IMR-90 (cell line): ENCODE measurements at regions not wholly inside any gene's neighbourhood (a gene's known extent, or its start where the extent isn't known, plus 50 kb on each side); places are given as distances from the start of the nearest gene placed in this dataset.

ENCODE experiments used
- ATAC-seq: fragments of 200-7000 bp; cut with Tn5 transposase; 2 replicates; pipeline ENCODE4 v1.9.1; 2020; ENCODE audit warnings: low read depth, mild to moderate bottlenecking, moderate library complexity
- BruUV-seq: library from RNA; stranded (reverse); fragments of 400-500 nt; replicated peaks from 2 replicates; lab custom pipeline; 2021; lab: Mats Ljungman, UMichigan
- CTCF ChIA-PET: fragments of 300-600 bp; formaldehyde crosslinking; extraction: SDS; loops from one replicate; lab custom pipeline; 2021; ENCODE audit warnings: antibody characterized with exemption; lab: Yijun Ruan, JAX
- POLR2A ChIA-PET: fragments of 300-600 bp; sonication (Branson Sonifier 250); formaldehyde crosslinking; loops from one replicate; lab custom pipeline; 2022; ENCODE audit warnings: antibody characterized with exemption; ENCODE audit not compliant: unreplicated experiment; lab: Charles Lee
- DNase-seq: peaks from one replicate; pipeline ENCODE4 v3.0.0; 2013
- H2AFZ ChIP-seq: replicated peaks from 2 replicates; pipeline ENCODE3; 2013; ENCODE audit warnings: low read length, mild to moderate bottlenecking; ENCODE audit not compliant: poor library complexity
- H2AK5ac ChIP-seq: 2 replicates; pipeline ENCODE4 v1.6.1; 2013; ENCODE audit warnings: low read depth, low read length, inconsistent platforms
- H2AK9ac ChIP-seq: replicated peaks from 2 replicates; pipeline ENCODE3; 2013; ENCODE audit warnings: mild to moderate bottlenecking, low read depth, low read length, moderate library complexity; ENCODE audit not compliant: poor library complexity
- H2BK120ac ChIP-seq: 2 replicates; pipeline ENCODE4 v1.6.1; 2013; ENCODE audit warnings: low read depth, low read length, inconsistent platforms
- H2BK15ac ChIP-seq: 3 replicates; pipeline ENCODE4 v1.6.1; 2013; ENCODE audit warnings: low read depth, low read length, inconsistent platforms
- H2BK20ac ChIP-seq: 2 replicates; pipeline ENCODE4 v1.6.1; 2013; ENCODE audit warnings: low read depth, mild to moderate bottlenecking, inconsistent platforms, low read length, moderate library complexity
- H2BK5ac ChIP-seq: 2 replicates; pipeline ENCODE4 v1.6.1; 2013; ENCODE audit warnings: mild to moderate bottlenecking, low read depth, low read length, inconsistent platforms; ENCODE audit not compliant: poor library complexity, severe bottlenecking
- H3K14ac ChIP-seq: replicated peaks from 2 replicates; pipeline ENCODE4 v1.6.1; 2013; ENCODE audit warnings: low read depth, low read length, inconsistent platforms
- H3K18ac ChIP-seq: 2 replicates; pipeline ENCODE4 v1.6.1; 2013; ENCODE audit warnings: low read depth, low read length, control low read depth
- H3K23ac ChIP-seq: 2 replicates; pipeline ENCODE4 v1.6.1; 2013; ENCODE audit warnings: low read depth, low read length, inconsistent platforms
- H3K27ac ChIP-seq: 2 replicates; pipeline ENCODE4 v1.5.1; 2013; ENCODE audit warnings: mild to moderate bottlenecking, control low read depth, low read length; ENCODE audit not compliant: insufficient read depth
- H3K27me3 ChIP-seq: 2 replicates; pipeline ENCODE4 v1.6.1; 2013; ENCODE audit warnings: low read length; ENCODE audit not compliant: control insufficient read depth, insufficient read depth
- H3K36me3 ChIP-seq: 2 replicates; pipeline ENCODE4 v1.6.1; 2013; ENCODE audit warnings: low read length, mixed read lengths; ENCODE audit not compliant: control insufficient read depth, insufficient read depth
- H3K4ac ChIP-seq: 2 replicates; pipeline ENCODE4 v1.6.1; 2013; ENCODE audit warnings: low read depth, low read length, inconsistent platforms
- H3K4me1 ChIP-seq: 2 replicates; pipeline ENCODE4 v1.6.1; 2013; ENCODE audit warnings: low read length, mixed read lengths; ENCODE audit not compliant: control insufficient read depth, insufficient read depth
- H3K4me2 ChIP-seq: 2 replicates; pipeline ENCODE4 v1.6.1; 2013; ENCODE audit warnings: low read depth, mild to moderate bottlenecking, control low read depth, low read length, moderate library complexity
- H3K4me3 ChIP-seq: 2 replicates; pipeline ENCODE4 v1.5.1; 2013; ENCODE audit warnings: low read depth, mild to moderate bottlenecking, control low read depth, low read length, moderate library complexity; ENCODE audit not compliant: insufficient read depth
- H3K56ac ChIP-seq: 2 replicates; pipeline ENCODE4 v1.6.1; 2013; ENCODE audit warnings: low read length, inconsistent platforms; ENCODE audit not compliant: insufficient read depth; ENCODE audit errors: extremely low read depth
- H3K79me1 ChIP-seq, 2 experiments: 2 replicates each; pipeline ENCODE4 v1.6.1; 2013; ENCODE audit warnings: low read length in 2 of 2, inconsistent platforms in 1 of 2, low read depth in 1 of 2
- H3K9ac ChIP-seq: 2 replicates; pipeline ENCODE4 v1.6.1; 2013; ENCODE audit warnings: low read depth, low read length, control low read depth
- H3K9me1 ChIP-seq: 2 replicates; pipeline ENCODE4 v1.6.1; 2013; ENCODE audit warnings: low read length, inconsistent platforms; ENCODE audit not compliant: insufficient read depth
- H3K9me3 ChIP-seq: 2 replicates; pipeline ENCODE4 v1.6.1; 2013; ENCODE audit warnings: low read length; ENCODE audit not compliant: control insufficient read depth, insufficient read depth
- H4K20me1 ChIP-seq: 2 replicates; pipeline ENCODE4 v1.6.1; 2013; ENCODE audit warnings: low read length, inconsistent platforms; ENCODE audit not compliant: insufficient read depth
- H4K5ac ChIP-seq: 2 replicates; pipeline ENCODE4 v1.6.1; 2013; ENCODE audit warnings: mild to moderate bottlenecking, low read depth, low read length, control low read depth
- H4K8ac ChIP-seq, 2 experiments: 2 replicates each; pipeline ENCODE4 v1.6.1; 2013; ENCODE audit warnings: low read depth in 2 of 2, low read length in 2 of 2, control low read depth in 1 of 2, inconsistent platforms in 1 of 2
- H4K91ac ChIP-seq: 2 replicates; pipeline ENCODE4 v1.6.1; 2013; ENCODE audit warnings: low read depth, low read length, inconsistent platforms; ENCODE audit not compliant: insufficient read depth
- BHLHE40 ChIP-seq: fragments of 150-350 bp; IDR thresholded peaks from 2 replicates; pipeline ENCODE4 v1.6.1; 2016; ENCODE audit warnings: mild to moderate bottlenecking, low read depth, low read length
- CEBPB ChIP-seq: IDR thresholded peaks from 2 replicates; pipeline ENCODE4 v1.6.1; 2012; ENCODE audit warnings: low read depth, low read length, improper control_type of control experiment
- CHD1 ChIP-seq: IDR thresholded peaks from 2 replicates; pipeline ENCODE4 v1.6.1; 2012; ENCODE audit warnings: low read depth, low read length, improper control_type of control experiment
- ELK1 ChIP-seq: fragments of 150-350 bp; IDR thresholded peaks from 2 replicates; pipeline ENCODE4 v1.6.1; 2016; ENCODE audit warnings: low read depth, mild to moderate bottlenecking, low read length, moderate library complexity, borderline replicate concordance
- FOS ChIP-seq: fragments of 150-350 bp; IDR thresholded peaks from 2 replicates; pipeline ENCODE4 v1.6.1; 2016; ENCODE audit warnings: low read depth, low read length
- MAFK ChIP-seq: IDR thresholded peaks from 2 replicates; pipeline ENCODE4 v1.6.1; 2012; ENCODE audit warnings: low read depth, low read length, improper control_type of control experiment
- MAZ ChIP-seq: IDR thresholded peaks from 2 replicates; pipeline ENCODE4 v1.6.1; 2012; ENCODE audit warnings: low read depth, mild to moderate bottlenecking, low read length, improper control_type of control experiment, moderate library complexity, borderline replicate concordance
- MXI1 ChIP-seq: IDR thresholded peaks from 2 replicates; pipeline ENCODE4 v1.6.1; 2012; ENCODE audit warnings: low read depth, mild to moderate bottlenecking, low read length, moderate library complexity, borderline replicate concordance
- NFE2L2 ChIP-seq: fragments of 150-350 bp; IDR thresholded peaks from 2 replicates; pipeline ENCODE4 v1.6.1; 2016; ENCODE audit warnings: low read depth, mild to moderate bottlenecking, low read length
- POLR2A ChIP-seq: IDR thresholded peaks from 2 replicates; pipeline ENCODE4 v1.6.1; 2012; ENCODE audit warnings: mild to moderate bottlenecking, low read depth, low read length
- RAD21 ChIP-seq: IDR thresholded peaks from 2 replicates; pipeline ENCODE4 v1.6.1; 2012; ENCODE audit warnings: low read length, improper control_type of control experiment
- RCOR1 ChIP-seq: IDR thresholded peaks from 2 replicates; pipeline ENCODE4 v1.6.1; 2012; ENCODE audit warnings: mild to moderate bottlenecking, low read length, improper control_type of control experiment; ENCODE audit not compliant: insufficient replicate concordance
- RFX5 ChIP-seq: IDR thresholded peaks from 2 replicates; pipeline ENCODE4 v1.8.0; 2012; ENCODE audit warnings: low read depth, mild to moderate bottlenecking, low read length, moderate library complexity
- SMC3 ChIP-seq: fragments of 150-350 bp; IDR thresholded peaks from 2 replicates; pipeline ENCODE4 v1.6.1; 2016; ENCODE audit warnings: low read depth, mild to moderate bottlenecking, antibody characterized with exemption, low read length, moderate library complexity
- USF2 ChIP-seq: fragments of 150-350 bp; IDR thresholded peaks from 2 replicates; pipeline ENCODE4 v1.6.1; 2017; ENCODE audit warnings: mild to moderate bottlenecking, antibody characterized with exemption, low read length, low read depth
- WGBS, 2 experiments: methylation state at CpG; one replicate each; pipeline versions ENCODE4 v1.1.5 to v1.1.7; 2013; ENCODE audit warnings: missing lambda C conversion rate in 2 of 2; ENCODE audit not compliant: insufficient read length in 1 of 2; ENCODE audit errors: extremely low coverage in 2 of 2; 5-methylcytosine and 5-hydroxymethylcytosine counted together
- dilution Hi-C: fragments of 300-500 bp; cut with HindIII; formaldehyde crosslinking; loops from one replicate; pipeline ENCODE4 v1.14.3; 2018; ENCODE audit warnings: low sequenced_read_pairs; ENCODE audit not compliant: unreplicated experiment
- in situ Hi-C: fragments of 300-500 bp; cut with MboI; formaldehyde crosslinking; loops from 3 replicates; pipeline ENCODE4 v1.14.3; 2019; ENCODE audit warnings: low sequenced_read_pairs, inconsistent platforms, mixed read lengths
- intact Hi-C: fragments of 100-400 bp; cut with micrococcal nuclease; formaldehyde crosslinking; loops from 2 replicates; pipeline ENCODE4 v1.10.0; 2022
- TF ChIP-seq, protein P1 (sequence below): conservative IDR thresholded peaks from 2 replicates; pipeline ENCODE4 v1.5.1; 2012; ENCODE audit warnings: mild to moderate bottlenecking, low read depth, low read length, improper control_type of control experiment

GRCh38 chr9:14027116-14027800 lies 286.7 kb downstream of the NFIB start:
- H3K14ac ChIP-seq, result no peak overlapping the region
- intact Hi-C loops, result no loop called here
- no TSS peak for BruUV-seq
- CTCF ChIA-PET, result interaction anchor here (0.6 kb wide), 1 partner anchor 51 kb away, joined by 3 read pairs; no protein-coding TSS in a partner anchor
- dilution Hi-C loops, result no loop called here
- no peak overlapping the region for H2AFZ ChIP-seq
- no peak overlapping the region for H4K8ac ChIP-seq
- H3K18ac ChIP-seq, result no peak overlapping the region
- H3K4me2 ChIP-seq, result no peak overlapping the region
- H4K91ac ChIP-seq, result no peak overlapping the region
- peaks cover 3% of the 10 kb centered on the region; the same call in 1 of the 2 replicates for H3K27me3 ChIP-seq
- no peak overlapping the region for H3K56ac ChIP-seq
- H2BK120ac ChIP-seq, result no peak overlapping the region
- no peak overlapping the region for H4K5ac ChIP-seq
- no peak overlapping the region for H3K4me3 ChIP-seq
- ATAC-seq, result no peak
- TF ChIP-seq BHLHE40 (no peak), ELK1 (no peak), CHD1 (no peak), RFX5 (no peak), CEBPB (no peak), MXI1 (no peak), MAZ (no peak), NFE2L2 (no peak), RCOR1 (no peak), RAD21 (no peak), MAFK (no peak), USF2 (no peak), POLR2A (no peak), SMC3 (no peak), FOS (no peak)
- TF ChIP-seq, protein P1, sequence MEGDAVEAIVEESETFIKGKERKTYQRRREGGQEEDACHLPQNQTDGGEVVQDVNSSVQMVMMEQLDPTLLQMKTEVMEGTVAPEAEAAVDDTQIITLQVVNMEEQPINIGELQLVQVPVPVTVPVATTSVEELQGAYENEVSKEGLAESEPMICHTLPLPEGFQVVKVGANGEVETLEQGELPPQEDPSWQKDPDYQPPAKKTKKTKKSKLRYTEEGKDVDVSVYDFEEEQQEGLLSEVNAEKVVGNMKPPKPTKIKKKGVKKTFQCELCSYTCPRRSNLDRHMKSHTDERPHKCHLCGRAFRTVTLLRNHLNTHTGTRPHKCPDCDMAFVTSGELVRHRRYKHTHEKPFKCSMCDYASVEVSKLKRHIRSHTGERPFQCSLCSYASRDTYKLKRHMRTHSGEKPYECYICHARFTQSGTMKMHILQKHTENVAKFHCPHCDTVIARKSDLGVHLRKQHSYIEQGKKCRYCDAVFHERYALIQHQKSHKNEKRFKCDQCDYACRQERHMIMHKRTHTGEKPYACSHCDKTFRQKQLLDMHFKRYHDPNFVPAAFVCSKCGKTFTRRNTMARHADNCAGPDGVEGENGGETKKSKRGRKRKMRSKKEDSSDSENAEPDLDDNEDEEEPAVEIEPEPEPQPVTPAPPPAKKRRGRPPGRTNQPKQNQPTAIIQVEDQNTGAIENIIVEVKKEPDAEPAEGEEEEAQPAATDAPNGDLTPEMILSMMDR, result no peak
- in situ Hi-C loops, result no loop called here
- H2BK15ac ChIP-seq, result no peak overlapping the region
- H3K9ac ChIP-seq, result no peak overlapping the region
- no peaks in the 10 kb centered on the region for H3K9me1 ChIP-seq
- H3K36me3 ChIP-seq, result no peaks in the 10 kb centered on the region
- no peak for DNase-seq
- H3K4ac ChIP-seq, result no peak overlapping the region
- no peak overlapping the region for H2BK20ac ChIP-seq
- H3K79me1 ChIP-seq, result no peaks in the 10 kb centered on the region
- H3K4me1 ChIP-seq, result no peaks in the 10 kb centered on the region
- no peak overlapping the region for H2AK9ac ChIP-seq
- no peaks in the 10 kb centered on the region for H4K20me1 ChIP-seq
- no peak overlapping the region for H3K27ac ChIP-seq
- no peak overlapping the region for H3K23ac ChIP-seq
- no peak overlapping the region for H2BK5ac ChIP-seq
- no CpG with 5 or more reads among the region's 4 CpGs for WGBS, 2 experiments
- H3K9me3 ChIP-seq, result no peaks in the 10 kb centered on the region
- POLR2A ChIA-PET, result no interaction called here
- H2AK5ac ChIP-seq, result no peak overlapping the region
